ENCODE measurements at regions not wholly inside any gene's neighbourhood (a gene's known extent, or its start where the extent isn't known, plus 50 kb on each side); places are given as distances from the start of the nearest gene placed in this dataset.

DNA sequence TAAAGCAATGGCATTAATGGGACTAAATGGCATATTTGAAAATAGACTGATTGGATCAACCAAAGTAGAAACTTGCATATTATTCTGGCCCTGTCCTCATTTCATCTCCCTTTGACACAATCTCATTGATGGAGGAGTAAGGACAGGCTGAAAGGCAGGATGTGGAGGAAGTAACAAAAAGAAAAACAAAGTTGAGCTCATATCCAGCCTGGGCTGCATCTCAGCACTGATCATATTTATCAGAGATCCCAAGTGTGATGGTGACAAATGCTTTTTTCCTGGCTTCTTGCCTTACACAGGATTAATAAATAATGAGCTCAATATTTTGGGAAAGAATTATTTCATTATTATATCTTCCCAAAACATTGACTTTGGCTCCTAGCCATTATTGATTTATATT, 622.7 kb downstream of the CD109 start:
- Histone ChIP-seq H3K9me3 (no peaks in the 10 kb centered on the region), H3K27me3 (no peaks in the 10 kb centered on the region), H3K27ac (no peak overlapping the region), H3K4me1 (no peaks in the 10 kb centered on the region), H3K4me3 (no peak overlapping the region), H3K36me3 (no peaks in the 10 kb centered on the region)
- ATAC-seq (ENCODE audit: low FRiP score in 2 of 2) (no peak), DNase-seq (no peak)
- TF ChIP-seq POLR2A (IDR thresholded peaks at IDR 0.05) (no peak), EP300 (IDR thresholded peaks at IDR 0.05) (no peak), POLR2AphosphoS5 (IDR thresholded peaks at IDR 0.05) (no peak)
- TF ChIP-seq, protein P1, sequence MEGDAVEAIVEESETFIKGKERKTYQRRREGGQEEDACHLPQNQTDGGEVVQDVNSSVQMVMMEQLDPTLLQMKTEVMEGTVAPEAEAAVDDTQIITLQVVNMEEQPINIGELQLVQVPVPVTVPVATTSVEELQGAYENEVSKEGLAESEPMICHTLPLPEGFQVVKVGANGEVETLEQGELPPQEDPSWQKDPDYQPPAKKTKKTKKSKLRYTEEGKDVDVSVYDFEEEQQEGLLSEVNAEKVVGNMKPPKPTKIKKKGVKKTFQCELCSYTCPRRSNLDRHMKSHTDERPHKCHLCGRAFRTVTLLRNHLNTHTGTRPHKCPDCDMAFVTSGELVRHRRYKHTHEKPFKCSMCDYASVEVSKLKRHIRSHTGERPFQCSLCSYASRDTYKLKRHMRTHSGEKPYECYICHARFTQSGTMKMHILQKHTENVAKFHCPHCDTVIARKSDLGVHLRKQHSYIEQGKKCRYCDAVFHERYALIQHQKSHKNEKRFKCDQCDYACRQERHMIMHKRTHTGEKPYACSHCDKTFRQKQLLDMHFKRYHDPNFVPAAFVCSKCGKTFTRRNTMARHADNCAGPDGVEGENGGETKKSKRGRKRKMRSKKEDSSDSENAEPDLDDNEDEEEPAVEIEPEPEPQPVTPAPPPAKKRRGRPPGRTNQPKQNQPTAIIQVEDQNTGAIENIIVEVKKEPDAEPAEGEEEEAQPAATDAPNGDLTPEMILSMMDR (IDR thresholded peaks at IDR 0.05): no peak

DNA sequence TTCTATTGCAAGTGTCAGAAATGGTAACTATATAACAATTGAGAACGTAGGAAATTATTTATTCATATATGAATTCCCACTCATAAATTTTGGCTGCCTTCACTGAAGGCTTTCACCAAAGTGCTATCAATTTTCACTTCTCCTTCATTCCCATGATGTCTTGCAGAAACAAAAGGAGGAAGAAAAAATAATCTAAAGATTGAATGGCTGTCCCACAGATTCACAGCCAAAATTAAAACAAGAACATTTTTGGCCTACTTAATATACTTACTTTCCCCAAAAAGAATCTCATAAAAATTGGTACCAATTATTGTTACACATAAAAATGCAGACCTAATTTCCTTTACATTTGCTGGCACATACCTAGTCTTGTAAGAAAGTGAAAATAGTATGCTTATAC, 616.1 kb downstream of the CD109 start:
- H3K9me3 ChIP-seq: no peaks in the 10 kb centered on the region
- 53 to 66% methylated on average over 1 of the region's 1 CpG for WGBS, 2 donors

DNA sequence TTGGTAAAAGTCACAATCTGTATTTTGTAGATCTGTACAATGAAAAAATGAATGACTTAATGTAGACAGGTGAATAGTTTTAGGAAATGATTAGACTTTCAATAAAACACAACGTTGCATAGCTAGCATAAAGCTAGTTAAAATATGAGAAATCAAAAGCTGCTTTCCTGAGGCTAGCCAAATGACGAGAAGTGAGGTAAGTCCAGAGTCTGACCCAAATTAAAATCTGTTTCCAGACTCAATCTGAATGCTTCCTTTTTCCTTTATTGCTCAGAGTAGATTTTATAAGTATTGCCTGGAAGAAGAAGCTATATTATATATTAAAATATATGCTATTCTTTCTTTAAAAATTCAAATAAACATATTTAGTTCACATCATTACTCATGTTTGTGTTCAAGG, 615.4 kb downstream of the CD109 start:
- TF ChIP-seq POLR2AphosphoS5 (IDR thresholded peaks at IDR 0.05) (no peak), POLR2A (IDR thresholded peaks at IDR 0.05) (no peak), EP300 (IDR thresholded peaks at IDR 0.05) (no peak)
- TF ChIP-seq, protein P1 (IDR thresholded peaks at IDR 0.05): no peak
- WGBS, 2 donors: 61 to 69% methylated on average over 2 of the region's 2 CpGs
- no peak overlapping the region for H3K4me3 ChIP-seq
- no peaks in the 10 kb centered on the region for H3K4me1 ChIP-seq
- H3K27ac ChIP-seq: no peak overlapping the region
- no peak for DNase-seq
- no peaks in the 10 kb centered on the region for H3K27me3 ChIP-seq
- no peaks in the 10 kb centered on the region for H3K36me3 ChIP-seq
- no peaks in the 10 kb centered on the region for H3K9me3 ChIP-seq
- ATAC-seq (ENCODE audit: low FRiP score in 2 of 2): no peak

More for the DNA sequence above, 616.1 kb downstream of the CD109 start:
- Histone ChIP-seq H3K4me3 (no peak overlapping the region), H3K27me3 (no peaks in the 10 kb centered on the region), H3K27ac (no peak overlapping the region), H3K4me1 (no peaks in the 10 kb centered on the region), H3K36me3 (no peaks in the 10 kb centered on the region)
- no peak for DNase-seq
- no peak for ATAC-seq (ENCODE audit: low FRiP score in 2 of 2)
- TF ChIP-seq EP300 (IDR thresholded peaks at IDR 0.05): no peak
- TF ChIP-seq POLR2AphosphoS5 (IDR thresholded peaks at IDR 0.05): no peak
- TF ChIP-seq, protein P1 (IDR thresholded peaks at IDR 0.05): no peak
- no peak for TF ChIP-seq POLR2A (IDR thresholded peaks at IDR 0.05)

- Histone ChIP-seq H3K27ac (no peak overlapping the region), H3K4me3 (no peak overlapping the region), H3K27me3 (no peaks in the 10 kb centered on the region), H3K4me1 (no peaks in the 10 kb centered on the region), H3K36me3 (no peaks in the 10 kb centered on the region), H3K9me3 (no peaks in the 10 kb centered on the region)
- no peak for DNase-seq
- TF ChIP-seq, protein P1 (IDR thresholded peaks at IDR 0.05): no peak
- TF ChIP-seq POLR2A (IDR thresholded peaks at IDR 0.05) (no peak), POLR2AphosphoS5 (IDR thresholded peaks at IDR 0.05) (no peak), EP300 (IDR thresholded peaks at IDR 0.05) (no peak)
- ATAC-seq (ENCODE audit: low FRiP score in 2 of 2): peak in 1 of 2 donors; percentile 61
- WGBS, 2 donors: 65 to 71% methylated on average over 3 of the region's 3 CpGs
These were observed 593.9 kb downstream of the CD109 start for GRCh38 chr6:74289884-74290283.

GRCh38 chr6:74287932-74288331, 591.9 kb downstream of the CD109 start:
- Histone ChIP-seq H3K4me3 (no peak overlapping the region), H3K27me3 (no peaks in the 10 kb centered on the region), H3K27ac (no peak overlapping the region), H3K36me3 (no peaks in the 10 kb centered on the region), H3K9me3 (no peaks in the 10 kb centered on the region), H3K4me1 (no peaks in the 10 kb centered on the region)
- DNase-seq: no peak
- WGBS, 2 donors: 60 to 73% methylated on average over 3 of the region's 3 CpGs
- TF ChIP-seq POLR2A (IDR thresholded peaks at IDR 0.05) (no peak), EP300 (IDR thresholded peaks at IDR 0.05) (no peak), POLR2AphosphoS5 (IDR thresholded peaks at IDR 0.05) (no peak)
- TF ChIP-seq, protein P1 (IDR thresholded peaks at IDR 0.05): no peak
- peak in 1 of 2 donors; percentile 40 for ATAC-seq (ENCODE audit: low FRiP score in 2 of 2)

Data from upper lobe of left lung (tissue), 6 donors.